Large intestine (tissue), 3 donors: ENCODE measurements at regions not wholly inside any gene's neighbourhood (a gene's known extent, or its start where the extent isn't known, plus 50 kb on each side); places are given as distances from the start of the nearest gene placed in this dataset.
"Not testable (repeated sequence)": the region's sequence is repeated elsewhere in the genome, so short reads cannot be mapped to it uniquely, and the experiment has no call there.

Experiments
- DNase-seq, 2 donors: peaks; one replicate each; pipeline versions ENCODE4 v3.0.0 to v3.0.0-alpha.2; 2013
- H3K27ac ChIP-seq: one replicate; pipeline ENCODE4 v1.5.1; 2013; ENCODE audit warnings: low read length
- H3K27me3 ChIP-seq: 2 replicates; pipeline ENCODE4 v1.6.1; 2013; ENCODE audit warnings: low read length; ENCODE audit not compliant: control insufficient read depth, insufficient read depth
- H3K36me3 ChIP-seq: 2 replicates; pipeline ENCODE4 v1.6.1; 2013; ENCODE audit warnings: low read length; ENCODE audit not compliant: control insufficient read depth, insufficient read depth
- H3K4me1 ChIP-seq: one replicate; pipeline ENCODE4 v1.6.1; 2013; ENCODE audit warnings: low read length; ENCODE audit not compliant: control insufficient read depth, insufficient read depth
- H3K4me3 ChIP-seq: one replicate; pipeline ENCODE4 v1.5.1; 2013; ENCODE audit warnings: low read length
- H3K9me3 ChIP-seq: one replicate; pipeline ENCODE4 v1.6.1; 2013; ENCODE audit warnings: mild to moderate bottlenecking, low read depth, low read length, moderate library complexity; ENCODE audit not compliant: control insufficient read depth
- WGBS: methylation state at CpG from one replicate; pipeline ENCODE4 v1.1.5; 2013; ENCODE audit warnings: low lambda C conversion rate; ENCODE audit not compliant: insufficient coverage; 5-methylcytosine and 5-hydroxymethylcytosine counted together

GRCh38 chr16:27651301-27651700 is 101.4 kb downstream of the KATNIP start:
- Histone ChIP-seq H3K4me1 (peaks cover 4% of the 10 kb centered on the region), H3K27me3 (no peaks in the 10 kb centered on the region), H3K27ac (no peak overlapping the region), H3K4me3 (no peak overlapping the region), H3K9me3 (no peaks in the 10 kb centered on the region), H3K36me3 (peaks cover 12% of the 10 kb centered on the region)
- no peak for DNase-seq
- 80% methylated on average over 1 of the region's 6 CpGs for WGBS

GRCh38 chr16:27657811-27658210 is 107.9 kb downstream of the KATNIP start:
- peaks cover 5% of the 10 kb centered on the region for H3K36me3 ChIP-seq
- no CpG with 5 or more reads among the region's 6 CpGs for WGBS
- no peak overlapping the region for H3K27ac ChIP-seq
- H3K4me3 ChIP-seq: no peak overlapping the region
- no peaks in the 10 kb centered on the region for H3K4me1 ChIP-seq
- DNase-seq: no peak
- H3K9me3 ChIP-seq: no peaks in the 10 kb centered on the region
- H3K27me3 ChIP-seq: no peaks in the 10 kb centered on the region

GRCh38 chr16:27660507-27660906 is 110.6 kb downstream of the KATNIP start:
- no CpG with 5 or more reads among the region's 4 CpGs for WGBS

GRCh38 chr16:27663235-27663634 is 113.3 kb downstream of the KATNIP start:
- H3K27me3 ChIP-seq, H3K27ac ChIP-seq, H3K9me3 ChIP-seq, H3K4me3 ChIP-seq, H3K36me3 ChIP-seq, DNase-seq, H3K4me1 ChIP-seq: not testable (repeated sequence)
- no CpG with 5 or more reads among the region's 7 CpGs for WGBS

More at GRCh38 chr16:27660507-27660906, 110.6 kb downstream of the KATNIP start:
- Histone ChIP-seq H3K27me3 (no peaks in the 10 kb centered on the region), H3K4me1 (no peaks in the 10 kb centered on the region), H3K4me3 (no peak overlapping the region), H3K9me3 (no peaks in the 10 kb centered on the region), H3K36me3 (peaks cover 2% of the 10 kb centered on the region), H3K27ac (no peak overlapping the region)
- no peak for DNase-seq

- no peaks in the 10 kb centered on the region for H3K27me3 ChIP-seq
- H3K4me3 ChIP-seq: no peak overlapping the region
- no peaks in the 10 kb centered on the region for H3K36me3 ChIP-seq
- DNase-seq: no peak
- H3K27ac ChIP-seq: no peak overlapping the region
- H3K4me1 ChIP-seq: no peaks in the 10 kb centered on the region
- H3K9me3 ChIP-seq: no peaks in the 10 kb centered on the region
These were observed 115.9 kb downstream of the KATNIP start for GRCh38 chr16:27665881-27666280.

GRCh38 chr16:27670071-27670810 is 120.3 kb downstream of the KATNIP start:
- Histone ChIP-seq H3K4me3 (no peak overlapping the region), H3K4me1 (no peaks in the 10 kb centered on the region), H3K9me3 (no peaks in the 10 kb centered on the region), H3K27me3 (no peaks in the 10 kb centered on the region), H3K27ac (no peak overlapping the region), H3K36me3 (peaks cover 3% of the 10 kb centered on the region)
- DNase-seq: no peak
- whole genome bisulfite sequencing: 83% methylated on average over 2 of the region's 8 CpGs

- Histone ChIP-seq H3K36me3 (peaks cover 3% of the 10 kb centered on the region), H3K4me1 (no peaks in the 10 kb centered on the region), H3K27me3 (no peaks in the 10 kb centered on the region), H3K4me3 (no peak overlapping the region), H3K9me3 (no peaks in the 10 kb centered on the region), H3K27ac (no peak overlapping the region)
- no peak for DNase-seq
- WGBS: no CpG with 5 or more reads among the region's 8 CpGs
These were observed 121.5 kb downstream of the KATNIP start for GRCh38 chr16:27671410-27671809.

- Histone ChIP-seq H3K4me1 (no peaks in the 10 kb centered on the region), H3K27me3 (no peaks in the 10 kb centered on the region), H3K4me3 (no peak overlapping the region), H3K27ac (no peak overlapping the region), H3K9me3 (no peaks in the 10 kb centered on the region), H3K36me3 (peaks cover 33% of the 10 kb centered on the region)
- no peak for DNase-seq
- 100% methylated on average over 2 of the region's 4 CpGs for WGBS
These were observed 126.9 kb downstream of the KATNIP start for GRCh38 chr16:27676839-27677238.

GRCh38 chr16:27677263-27677662 is 127.3 kb downstream of the KATNIP start:
- H3K9me3 ChIP-seq: no peaks in the 10 kb centered on the region
- WGBS: no CpG with 5 or more reads among the region's 3 CpGs
- no peak for DNase-seq
- no peak overlapping the region for H3K27ac ChIP-seq
- H3K27me3 ChIP-seq: no peaks in the 10 kb centered on the region
- no peak overlapping the region for H3K4me3 ChIP-seq
- peaks cover 36% of the 10 kb centered on the region for H3K36me3 ChIP-seq
- H3K4me1 ChIP-seq: no peaks in the 10 kb centered on the region

GRCh38 chr16:27678955-27679354 is 129.0 kb downstream of the KATNIP start:
- peaks cover 39% of the 10 kb centered on the region for H3K36me3 ChIP-seq
- no peaks in the 10 kb centered on the region for H3K27me3 ChIP-seq
- WGBS: 100% methylated on average over 1 of the region's 3 CpGs
- DNase-seq: no peak
- no peak overlapping the region for H3K4me3 ChIP-seq
- no peak overlapping the region for H3K27ac ChIP-seq
- no peaks in the 10 kb centered on the region for H3K9me3 ChIP-seq
- H3K4me1 ChIP-seq: no peaks in the 10 kb centered on the region

GRCh38 chr16:27679899-27680298 is 130.0 kb downstream of the KATNIP start:
- Histone ChIP-seq H3K9me3 (no peaks in the 10 kb centered on the region), H3K27ac (no peak overlapping the region), H3K27me3 (no peaks in the 10 kb centered on the region), H3K4me3 (no peak overlapping the region), H3K36me3 (peaks cover 37% of the 10 kb centered on the region), H3K4me1 (no peaks in the 10 kb centered on the region)
- no CpG with 5 or more reads among the region's 7 CpGs for WGBS
- DNase-seq: no peak
